Trophoblast cell (in vitro differentiated cells and primary cell): ENCODE measurements at regions not wholly inside any gene's neighbourhood (a gene's known extent, or its start where the extent isn't known, plus 50 kb on each side); places are given as distances from the start of the nearest gene placed in this dataset.

Experiments
- DNase-seq, 2 donors: peaks; one replicate each; pipeline ENCODE4 v3.0.0-alpha.2; 2016
- H2AFZ ChIP-seq: 2 replicates; pipeline ENCODE4 v1.6.1; 2013; ENCODE audit warnings: low read length, moderate library complexity, mild to moderate bottlenecking; ENCODE audit not compliant: insufficient read depth, poor library complexity
- H2AK5ac ChIP-seq: 2 replicates; pipeline ENCODE4 v1.6.1; 2013; ENCODE audit warnings: mild to moderate bottlenecking, low read length
- H2BK120ac ChIP-seq: 2 replicates; pipeline ENCODE4 v1.6.1; 2013; ENCODE audit warnings: low read length, mild to moderate bottlenecking, moderate library complexity; ENCODE audit not compliant: insufficient read depth, poor library complexity
- H2BK12ac ChIP-seq: 2 replicates; pipeline ENCODE4 v1.6.1; 2013; ENCODE audit warnings: mild to moderate bottlenecking, low read length, moderate library complexity
- H2BK5ac ChIP-seq: 2 replicates; pipeline ENCODE4 v1.6.1; 2013; ENCODE audit warnings: low read length, low read depth, moderate library complexity, mild to moderate bottlenecking; ENCODE audit not compliant: poor library complexity
- H3K14ac ChIP-seq: 2 replicates; pipeline ENCODE4 v1.6.1; 2013; ENCODE audit warnings: mild to moderate bottlenecking, low read length
- H3K18ac ChIP-seq: 2 replicates; pipeline ENCODE4 v1.6.1; 2013; ENCODE audit warnings: mild to moderate bottlenecking, low read length
- H3K23ac ChIP-seq: 2 replicates; pipeline ENCODE4 v1.6.1; 2013; ENCODE audit warnings: low read length
- H3K27ac ChIP-seq: 2 replicates; pipeline ENCODE4 v1.5.1; 2013; ENCODE audit warnings: low read depth, mild to moderate bottlenecking, inconsistent platforms, low read length, moderate library complexity
- H3K27me3 ChIP-seq: 2 replicates; pipeline ENCODE4 v1.6.1; 2013; ENCODE audit warnings: inconsistent platforms, mild to moderate bottlenecking, low read length, moderate library complexity; ENCODE audit not compliant: insufficient read depth
- H3K36me3 ChIP-seq, 2 experiments: 1 replicate in 1 of 2; 2 replicates in 1 of 2; pipeline ENCODE4 v1.6.1; 2013; ENCODE audit warnings: low read length in 2 of 2, mild to moderate bottlenecking in 2 of 2, moderate library complexity in 1 of 2; ENCODE audit not compliant: insufficient read depth in 2 of 2, control insufficient read depth in 1 of 2
- H3K4ac ChIP-seq: 2 replicates; pipeline ENCODE4 v1.6.1; 2013; ENCODE audit warnings: low read depth, mild to moderate bottlenecking, low read length, moderate library complexity
- H3K4me1 ChIP-seq, 2 experiments: 1 replicate in 1 of 2; 2 replicates in 1 of 2; pipeline ENCODE4 v1.6.1; 2013; ENCODE audit warnings: low read length in 2 of 2, mild to moderate bottlenecking in 2 of 2, moderate library complexity in 1 of 2; ENCODE audit not compliant: insufficient read depth in 2 of 2, control insufficient read depth in 1 of 2
- H3K4me2 ChIP-seq: 2 replicates; pipeline ENCODE4 v1.6.1; 2013; ENCODE audit warnings: inconsistent platforms, mild to moderate bottlenecking, low read length, moderate library complexity
- H3K4me3 ChIP-seq: 2 replicates; pipeline ENCODE4 v1.5.1; 2013; ENCODE audit warnings: mild to moderate bottlenecking, low read depth, low read length, inconsistent platforms
- H3K79me1 ChIP-seq: one replicate; pipeline ENCODE4 v1.6.1; 2013; ENCODE audit warnings: low read length
- H3K79me2 ChIP-seq: 2 replicates; pipeline ENCODE4 v1.6.1; 2013; ENCODE audit warnings: low read length, mild to moderate bottlenecking; ENCODE audit not compliant: control insufficient read depth, insufficient read depth, poor library complexity
- H3K9ac ChIP-seq: 2 replicates; pipeline ENCODE4 v1.6.1; 2013; ENCODE audit warnings: mild to moderate bottlenecking, low read length
- H3K9me3 ChIP-seq: 2 replicates; pipeline ENCODE4 v1.6.1; 2013; ENCODE audit warnings: low read depth, mild to moderate bottlenecking, control low read depth, inconsistent platforms, low read length; ENCODE audit not compliant: insufficient read depth
- H4K12ac ChIP-seq: 2 replicates; pipeline ENCODE4 v1.6.1; 2013; ENCODE audit warnings: low read depth, mild to moderate bottlenecking, low read length, moderate library complexity
- H4K8ac ChIP-seq: 2 replicates; pipeline ENCODE4 v1.6.1; 2013; ENCODE audit warnings: low read depth, mild to moderate bottlenecking, low read length, moderate library complexity
- H4K91ac ChIP-seq: one replicate; pipeline ENCODE4 v1.6.1; 2013; ENCODE audit warnings: low read depth, mild to moderate bottlenecking, low read length, moderate library complexity
- WGBS: extraction: QIAGEN DNeasy Blood & Tissue Kit; methylation state at CpG from one replicate; pipeline ENCODE4 v1.1.7; 2013; ENCODE audit warnings: missing lambda C conversion rate; ENCODE audit not compliant: insufficient read length, insufficient coverage; ENCODE audit errors: extremely low coverage; 5-methylcytosine and 5-hydroxymethylcytosine counted together

- H4K8ac ChIP-seq = no peak overlapping the region
Measured at GRCh38 chr5:121024416-121025311, 560.6 kb downstream of the PRR16 start.

GRCh38 chr5:121025671-121026070, 561.6 kb downstream of the PRR16 start:
- no CpG with 5 or more reads among the region's 2 CpGs for WGBS
- Histone ChIP-seq H3K79me2 (no peaks in the 10 kb centered on the region), H3K4me2 (no peak overlapping the region), H2AK5ac (no peak overlapping the region), H3K79me1 (no peaks in the 10 kb centered on the region), H4K12ac (no peak overlapping the region), H2BK5ac (no peak overlapping the region), H3K9me3 (no peaks in the 10 kb centered on the region), H3K4me1 (no peaks in the 10 kb centered on the region), H3K36me3 (no peaks in the 10 kb centered on the region), H2BK12ac (no peak overlapping the region), H2BK120ac (no peak overlapping the region), H3K4me3 (no peak overlapping the region), H3K23ac (no peak overlapping the region), H3K27me3 (no peaks in the 10 kb centered on the region), H4K91ac (no peak overlapping the region), H3K9ac (no peak overlapping the region), H3K27ac (no peak overlapping the region), H2AFZ (no peak overlapping the region), H3K18ac (no peak overlapping the region), H4K8ac (no peak overlapping the region), H3K4ac (no peak overlapping the region), H3K14ac (no peak overlapping the region)
- no peak for DNase-seq

More at GRCh38 chr5:121024416-121025311, 560.6 kb downstream of the PRR16 start:
- no peaks in the 10 kb centered on the region for H3K4me1 ChIP-seq
- no peaks in the 10 kb centered on the region for H3K36me3 ChIP-seq
- H3K9me3 ChIP-seq = no peaks in the 10 kb centered on the region
- H2AK5ac ChIP-seq = no peak overlapping the region
- no peak overlapping the region for H3K14ac ChIP-seq
- no peak overlapping the region for H2AFZ ChIP-seq
- no peak overlapping the region for H3K18ac ChIP-seq
- no peak overlapping the region for H3K27ac ChIP-seq
- H4K12ac ChIP-seq = no peak overlapping the region
- no peaks in the 10 kb centered on the region for H3K79me2 ChIP-seq
- no peaks in the 10 kb centered on the region for H3K27me3 ChIP-seq
- no peak overlapping the region for H3K9ac ChIP-seq
- no peaks in the 10 kb centered on the region for H3K79me1 ChIP-seq
- no peak overlapping the region for H4K91ac ChIP-seq
- no peak for DNase-seq
- no peak overlapping the region for H3K4ac ChIP-seq
- H2BK12ac ChIP-seq = no peak overlapping the region
- no peak overlapping the region for H2BK5ac ChIP-seq
- WGBS = no CpG with 5 or more reads among the region's 5 CpGs
- H3K4me2 ChIP-seq = no peak overlapping the region
- H3K4me3 ChIP-seq = no peak overlapping the region
- no peak overlapping the region for H3K23ac ChIP-seq
- H2BK120ac ChIP-seq = no peak overlapping the region

GRCh38 chr5:121027636-121028035, 563.5 kb downstream of the PRR16 start:
- H4K8ac ChIP-seq = no peak overlapping the region
- no peaks in the 10 kb centered on the region for H3K27me3 ChIP-seq
- H3K4me3 ChIP-seq = no peak overlapping the region
- H4K12ac ChIP-seq = no peak overlapping the region
- no peaks in the 10 kb centered on the region for H3K79me2 ChIP-seq
- no peak overlapping the region for H2AFZ ChIP-seq
- no peak overlapping the region for H2AK5ac ChIP-seq
- no peaks in the 10 kb centered on the region for H3K36me3 ChIP-seq
- DNase-seq = no peak
- no CpG with 5 or more reads among the region's 3 CpGs for WGBS
- H3K4ac ChIP-seq = no peak overlapping the region
- no peak overlapping the region for H3K9ac ChIP-seq
- no peak overlapping the region for H2BK12ac ChIP-seq
- no peak overlapping the region for H3K27ac ChIP-seq
- no peak overlapping the region for H3K14ac ChIP-seq
- no peak overlapping the region for H2BK120ac ChIP-seq
- H3K18ac ChIP-seq = no peak overlapping the region
- H3K79me1 ChIP-seq = no peaks in the 10 kb centered on the region
- H3K9me3 ChIP-seq = no peaks in the 10 kb centered on the region
- H2BK5ac ChIP-seq = no peak overlapping the region
- H4K91ac ChIP-seq = no peak overlapping the region
- no peak overlapping the region for H3K23ac ChIP-seq
- H3K4me1 ChIP-seq = no peaks in the 10 kb centered on the region
- no peak overlapping the region for H3K4me2 ChIP-seq

- H3K4ac ChIP-seq = no peak overlapping the region
- no peak overlapping the region for H4K8ac ChIP-seq
- no peak overlapping the region for H2AK5ac ChIP-seq
- no peaks in the 10 kb centered on the region for H3K36me3 ChIP-seq
- no peaks in the 10 kb centered on the region for H3K79me2 ChIP-seq
- no peak overlapping the region for H2BK12ac ChIP-seq
- no peak overlapping the region for H4K91ac ChIP-seq
- no peak overlapping the region for H2AFZ ChIP-seq
- H3K18ac ChIP-seq = no peak overlapping the region
- no peak overlapping the region for H3K14ac ChIP-seq
- no peak overlapping the region for H3K4me3 ChIP-seq
- H3K27ac ChIP-seq = no peak overlapping the region
- H2BK5ac ChIP-seq = no peak overlapping the region
- no peak overlapping the region for H3K23ac ChIP-seq
- no peaks in the 10 kb centered on the region for H3K27me3 ChIP-seq
- no CpG with 5 or more reads among the region's 4 CpGs for WGBS
- no peaks in the 10 kb centered on the region for H3K79me1 ChIP-seq
- H4K12ac ChIP-seq = no peak overlapping the region
- no peak for DNase-seq
- H3K4me2 ChIP-seq = no peak overlapping the region
- H3K9me3 ChIP-seq = no peaks in the 10 kb centered on the region
- no peaks in the 10 kb centered on the region for H3K4me1 ChIP-seq
- H2BK120ac ChIP-seq = no peak overlapping the region
- H3K9ac ChIP-seq = no peak overlapping the region
Measured at GRCh38 chr5:121029536-121030245, 565.6 kb downstream of the PRR16 start.
